MCF 10A (cell line): ENCODE measurements at regions not wholly inside any gene's neighbourhood (a gene's known extent, or its start where the extent isn't known, plus 50 kb on each side); places are given as distances from the start of the nearest gene placed in this dataset.

ENCODE experiments used
- BruUV-seq: library from RNA; stranded (reverse); fragments of 400-500 nt; replicated peaks from 2 replicates; lab custom pipeline; 2021; lab: Mats Ljungman, UMichigan
- CTCF ChIA-PET: fragments of 300-600 bp; sonication (Branson Sonifier 250); formaldehyde crosslinking; extraction: SDS; loops from one replicate; lab custom pipeline; 2021; ENCODE audit warnings: antibody characterized with exemption, inconsistent platforms; lab: Yijun Ruan, JAX
- POLR2A ChIA-PET: fragments of 300-600, 350-650 bp; sonication (Branson Sonifier 250); formaldehyde crosslinking; extraction: SDS; loops from one replicate; lab custom pipeline; 2020; ENCODE audit warnings: antibody characterized with exemption, inconsistent platforms; lab: Yijun Ruan, JAX
- DNase-seq: peaks from one replicate; pipeline ENCODE4 v3.0.0-alpha.2; 2018; ENCODE audit not compliant: unreplicated experiment
- H3K27ac Mint-ChIP-seq: one replicate; pipeline ENCODE4 v1.8.0; 2022; ENCODE audit warnings: mild to moderate bottlenecking, low read depth, mixed read lengths; ENCODE audit not compliant: unreplicated experiment
- H3K27me3 Mint-ChIP-seq: one replicate; pipeline ENCODE4 v1.8.0; 2022; ENCODE audit warnings: mixed read lengths; ENCODE audit not compliant: insufficient read depth, unreplicated experiment
- H3K36me3 Mint-ChIP-seq: one replicate; pipeline ENCODE4 v1.8.0; 2022; ENCODE audit warnings: mild to moderate bottlenecking, moderate library complexity, mixed read lengths; ENCODE audit not compliant: insufficient read depth, unreplicated experiment
- H3K4me1 Mint-ChIP-seq: one replicate; pipeline ENCODE4 v1.8.0; 2022; ENCODE audit warnings: mixed read lengths; ENCODE audit not compliant: insufficient read depth, unreplicated experiment
- H3K4me3 Mint-ChIP-seq: one replicate; pipeline ENCODE4 v1.8.0; 2022; ENCODE audit warnings: mild to moderate bottlenecking, moderate library complexity, mixed read lengths; ENCODE audit not compliant: unreplicated experiment
- H3K9me3 Mint-ChIP-seq: one replicate; pipeline ENCODE4 v1.8.0; 2022; ENCODE audit warnings: mixed read lengths; ENCODE audit not compliant: unreplicated experiment
- intact Hi-C: fragments of 100-400 bp; cut with micrococcal nuclease; formaldehyde crosslinking; loops from 2 replicates; pipeline ENCODE4 v1.14.1; 2022
- TF ChIP-seq, protein P1 (sequence below): fragments of 200-600 bp; IDR thresholded peaks from one replicate; pipeline ENCODE4 v1.8.0; 2022; ENCODE audit warnings: antibody characterized with exemption, mild to moderate bottlenecking; ENCODE audit not compliant: unreplicated experiment

GRCh38 chr1:238955934-238956333, 430.4 kb upstream of the CHRM3 start:
- BruUV-seq: no TSS peak
- Mint-ChIP-seq H3K4me1 (peaks cover 18% of the 10 kb centered on the region), H3K27me3 (no peaks in the 10 kb centered on the region), H3K4me3 (no peak overlapping the region), H3K36me3 (no peaks in the 10 kb centered on the region), H3K27ac (no peak overlapping the region), H3K9me3 (no peaks in the 10 kb centered on the region)
- ChIA-PET CTCF (interaction anchor here (0.6 to 12.1 kb wide), 12 partner anchors 41 to 1159 kb away, joined by 3 to 167 read pairs (median 3); partner anchors contain the start of gene CHRM3), POLR2A (no interaction called here)
- no peak for DNase-seq
- TF ChIP-seq, protein P1, sequence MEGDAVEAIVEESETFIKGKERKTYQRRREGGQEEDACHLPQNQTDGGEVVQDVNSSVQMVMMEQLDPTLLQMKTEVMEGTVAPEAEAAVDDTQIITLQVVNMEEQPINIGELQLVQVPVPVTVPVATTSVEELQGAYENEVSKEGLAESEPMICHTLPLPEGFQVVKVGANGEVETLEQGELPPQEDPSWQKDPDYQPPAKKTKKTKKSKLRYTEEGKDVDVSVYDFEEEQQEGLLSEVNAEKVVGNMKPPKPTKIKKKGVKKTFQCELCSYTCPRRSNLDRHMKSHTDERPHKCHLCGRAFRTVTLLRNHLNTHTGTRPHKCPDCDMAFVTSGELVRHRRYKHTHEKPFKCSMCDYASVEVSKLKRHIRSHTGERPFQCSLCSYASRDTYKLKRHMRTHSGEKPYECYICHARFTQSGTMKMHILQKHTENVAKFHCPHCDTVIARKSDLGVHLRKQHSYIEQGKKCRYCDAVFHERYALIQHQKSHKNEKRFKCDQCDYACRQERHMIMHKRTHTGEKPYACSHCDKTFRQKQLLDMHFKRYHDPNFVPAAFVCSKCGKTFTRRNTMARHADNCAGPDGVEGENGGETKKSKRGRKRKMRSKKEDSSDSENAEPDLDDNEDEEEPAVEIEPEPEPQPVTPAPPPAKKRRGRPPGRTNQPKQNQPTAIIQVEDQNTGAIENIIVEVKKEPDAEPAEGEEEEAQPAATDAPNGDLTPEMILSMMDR: no peak
- intact Hi-C loops: no loop called here

GRCh38 chr1:238954865-238955264, 431.5 kb upstream of the CHRM3 start:
- no peaks in the 10 kb centered on the region for H3K36me3 Mint-ChIP-seq
- BruUV-seq: no TSS peak
- peak; percentile 52 for DNase-seq
- H3K27ac Mint-ChIP-seq: no peak overlapping the region
- intact Hi-C loops: loop anchor here (5.0 kb wide), 3 partner anchors 263 to 1022 kb away; no protein-coding TSS in a partner anchor
- TF ChIP-seq, protein P1: no peak
- peaks cover 13% of the 10 kb centered on the region for H3K4me1 Mint-ChIP-seq
- ChIA-PET POLR2A (no interaction called here), CTCF (interaction anchor here (0.7 to 12.1 kb wide), 5 partner anchors 63 to 1147 kb away, joined by 3 to 167 read pairs (median 24); no protein-coding TSS in a partner anchor)
- no peak overlapping the region for H3K4me3 Mint-ChIP-seq
- H3K9me3 Mint-ChIP-seq: no peaks in the 10 kb centered on the region
- H3K27me3 Mint-ChIP-seq: no peaks in the 10 kb centered on the region

DNA sequence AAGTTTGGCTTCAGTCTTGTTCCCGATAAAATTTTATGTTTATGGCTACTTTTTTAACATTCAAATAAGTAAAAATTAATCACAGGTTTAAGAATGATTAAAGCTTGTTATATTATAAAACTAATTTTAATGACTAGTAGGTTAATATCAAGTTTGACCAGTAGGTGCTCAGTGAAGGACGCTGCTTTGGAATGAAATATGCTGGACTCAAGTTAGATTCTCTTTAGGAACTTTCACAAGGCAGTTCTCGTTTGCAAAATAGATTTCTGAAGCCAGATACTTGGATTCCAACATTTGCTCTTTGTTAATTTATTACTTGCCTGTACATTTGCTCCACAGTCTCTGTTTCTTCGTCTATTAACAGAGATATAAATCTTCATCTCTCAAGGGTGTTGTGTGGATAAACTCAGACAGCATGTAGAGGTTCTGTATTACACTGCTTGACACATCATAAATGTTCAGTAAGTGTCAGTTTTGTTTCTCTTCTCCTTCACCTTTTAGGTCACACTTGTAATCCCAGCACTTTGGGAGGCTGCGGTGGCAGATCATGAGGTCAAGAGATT, 432.8 kb upstream of the CHRM3 start:
- BruUV-seq: no TSS peak
- no peaks in the 10 kb centered on the region for H3K36me3 Mint-ChIP-seq
- H3K4me3 Mint-ChIP-seq: no peak overlapping the region
- DNase-seq: no peak
- no peaks in the 10 kb centered on the region for H3K9me3 Mint-ChIP-seq
- H3K4me1 Mint-ChIP-seq: peaks cover 12% of the 10 kb centered on the region
- H3K27me3 Mint-ChIP-seq: no peaks in the 10 kb centered on the region
- intact Hi-C loops: loop anchor here (5.0 kb wide), 3 partner anchors 261 to 1024 kb away; no protein-coding TSS in a partner anchor
- TF ChIP-seq, protein P1: peak; percentile 19
- POLR2A ChIA-PET: interaction anchor here (0.6 kb wide), 2 partner anchors 83 to 1082 kb away, joined by 3 to 5 read pairs; no protein-coding TSS in a partner anchor
- CTCF ChIA-PET: interaction anchor here (0.6 to 12.1 kb wide), 22 partner anchors 8 to 1364 kb away, joined by 3 to 167 read pairs (median 4); no protein-coding TSS in a partner anchor
- no peak overlapping the region for H3K27ac Mint-ChIP-seq

GRCh38 chr1:238951809-238952208, 434.6 kb upstream of the CHRM3 start:
- H3K4me3 Mint-ChIP-seq: no peak overlapping the region
- DNase-seq: peak; percentile 82
- H3K4me1 Mint-ChIP-seq: peaks cover 12% of the 10 kb centered on the region
- intact Hi-C loops: loop anchor here (1.0 to 5.0 kb wide), 6 partner anchors 260 to 1101 kb away; no protein-coding TSS in a partner anchor
- H3K36me3 Mint-ChIP-seq: no peaks in the 10 kb centered on the region
- CTCF ChIA-PET: interaction anchor here (0.5 to 12.1 kb wide), 39 partner anchors 9 to 1152 kb away, joined by 3 to 167 read pairs (median 4); no protein-coding TSS in a partner anchor
- H3K9me3 Mint-ChIP-seq: no peaks in the 10 kb centered on the region
- H3K27me3 Mint-ChIP-seq: no peaks in the 10 kb centered on the region
- no peak overlapping the region for H3K27ac Mint-ChIP-seq
- TF ChIP-seq, protein P1: peak; percentile 89
- POLR2A ChIA-PET: interaction anchor here (1.2 kb wide), 1 partner anchor 1088 kb away, joined by 5 read pairs; no protein-coding TSS in a partner anchor
- BruUV-seq: no TSS peak
